A673 (cell line): ENCODE measurements at regions not wholly inside any gene's neighbourhood (a gene's known extent, or its start where the extent isn't known, plus 50 kb on each side); places are given as distances from the start of the nearest gene placed in this dataset.

Experiments
- CTCF ChIP-seq: fragments of 300-800, 200-600 bp; sonication (generic); conservative IDR thresholded peaks from 2 replicates; pipeline ENCODE4 v1.5.1; 2017; ENCODE audit warnings: low read depth, mild to moderate bottlenecking, antibody characterized with exemption, low read length, moderate library complexity, mixed read lengths
- EZH2 ChIP-seq: fragments of 200-600 bp; sonication (generic); IDR thresholded peaks from 2 replicates; pipeline ENCODE4 v1.6.1; 2017; ENCODE audit warnings: borderline replicate concordance, low read depth, mild to moderate bottlenecking, mixed read lengths, antibody characterized with exemption, low read length; ENCODE audit not compliant: poor library complexity, severe bottlenecking

GRCh38 chr5:86885489-86886230 lies 267.9 kb downstream of the COX7C start:
- TF ChIP-seq CTCF (no peak), EZH2 (no peak)
